ENCODE measurements at regions not wholly inside any gene's neighbourhood (a gene's known extent, or its start where the extent isn't known, plus 50 kb on each side); places are given as distances from the start of the nearest gene placed in this dataset.
"Not testable (repeated sequence)": the region's sequence is repeated elsewhere in the genome, so short reads cannot be mapped to it uniquely, and the experiment has no call there.

DNA sequence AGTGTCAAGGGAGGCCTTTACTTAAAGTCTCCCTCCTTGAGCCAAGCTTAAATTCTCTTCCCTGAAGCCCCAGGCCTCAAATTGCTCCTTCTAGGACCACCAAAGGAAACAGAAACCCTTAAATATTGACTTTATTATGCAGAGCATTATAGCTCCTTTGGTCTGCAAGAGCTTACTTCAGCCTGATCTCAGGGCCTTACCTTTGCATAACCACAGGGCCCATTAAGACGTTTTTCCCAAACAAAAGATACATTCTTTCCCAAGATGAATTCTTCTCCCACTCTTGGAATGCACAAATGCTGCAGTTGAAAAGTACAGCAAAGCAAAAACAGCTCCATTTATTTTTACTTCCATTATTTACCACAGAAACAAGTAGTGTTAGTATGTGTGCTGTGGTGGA, 130.8 kb downstream of the B3GNT2 start:
- no peak overlapping the region for H3K4me3 ChIP-seq (ENCODE audit: low read depth, low read length)
- TF ChIP-seq, protein P1, sequence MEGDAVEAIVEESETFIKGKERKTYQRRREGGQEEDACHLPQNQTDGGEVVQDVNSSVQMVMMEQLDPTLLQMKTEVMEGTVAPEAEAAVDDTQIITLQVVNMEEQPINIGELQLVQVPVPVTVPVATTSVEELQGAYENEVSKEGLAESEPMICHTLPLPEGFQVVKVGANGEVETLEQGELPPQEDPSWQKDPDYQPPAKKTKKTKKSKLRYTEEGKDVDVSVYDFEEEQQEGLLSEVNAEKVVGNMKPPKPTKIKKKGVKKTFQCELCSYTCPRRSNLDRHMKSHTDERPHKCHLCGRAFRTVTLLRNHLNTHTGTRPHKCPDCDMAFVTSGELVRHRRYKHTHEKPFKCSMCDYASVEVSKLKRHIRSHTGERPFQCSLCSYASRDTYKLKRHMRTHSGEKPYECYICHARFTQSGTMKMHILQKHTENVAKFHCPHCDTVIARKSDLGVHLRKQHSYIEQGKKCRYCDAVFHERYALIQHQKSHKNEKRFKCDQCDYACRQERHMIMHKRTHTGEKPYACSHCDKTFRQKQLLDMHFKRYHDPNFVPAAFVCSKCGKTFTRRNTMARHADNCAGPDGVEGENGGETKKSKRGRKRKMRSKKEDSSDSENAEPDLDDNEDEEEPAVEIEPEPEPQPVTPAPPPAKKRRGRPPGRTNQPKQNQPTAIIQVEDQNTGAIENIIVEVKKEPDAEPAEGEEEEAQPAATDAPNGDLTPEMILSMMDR (IDR thresholded peaks at IDR 0.05; ENCODE audit: borderline replicate concordance, insufficient read depth, low read depth, low read length) = no peak

DNA sequence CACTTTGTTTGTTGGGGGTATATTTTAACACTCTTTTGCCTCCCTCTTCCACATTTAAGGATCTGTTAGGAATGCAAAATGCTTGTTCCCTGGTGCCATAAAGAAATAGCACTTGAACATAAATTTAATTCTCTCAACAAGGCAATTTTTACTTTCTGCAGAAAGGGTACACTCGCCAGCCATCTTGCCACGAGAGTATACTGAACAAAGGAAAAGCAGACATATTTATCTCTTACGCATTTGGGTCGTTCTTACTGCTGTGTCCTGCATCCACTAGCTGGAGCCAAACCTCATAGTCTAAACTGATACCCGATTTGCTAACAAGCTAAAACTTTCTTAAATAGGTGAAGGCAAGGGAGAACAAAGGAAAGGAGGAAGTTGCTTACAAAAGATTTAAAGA, 129.5 kb downstream of the B3GNT2 start:
- TF ChIP-seq, protein P1 (IDR thresholded peaks at IDR 0.05; ENCODE audit: borderline replicate concordance, insufficient read depth, low read depth, low read length) = no peak
- no peak overlapping the region for H3K4me3 ChIP-seq (ENCODE audit: low read depth, low read length)

DNA sequence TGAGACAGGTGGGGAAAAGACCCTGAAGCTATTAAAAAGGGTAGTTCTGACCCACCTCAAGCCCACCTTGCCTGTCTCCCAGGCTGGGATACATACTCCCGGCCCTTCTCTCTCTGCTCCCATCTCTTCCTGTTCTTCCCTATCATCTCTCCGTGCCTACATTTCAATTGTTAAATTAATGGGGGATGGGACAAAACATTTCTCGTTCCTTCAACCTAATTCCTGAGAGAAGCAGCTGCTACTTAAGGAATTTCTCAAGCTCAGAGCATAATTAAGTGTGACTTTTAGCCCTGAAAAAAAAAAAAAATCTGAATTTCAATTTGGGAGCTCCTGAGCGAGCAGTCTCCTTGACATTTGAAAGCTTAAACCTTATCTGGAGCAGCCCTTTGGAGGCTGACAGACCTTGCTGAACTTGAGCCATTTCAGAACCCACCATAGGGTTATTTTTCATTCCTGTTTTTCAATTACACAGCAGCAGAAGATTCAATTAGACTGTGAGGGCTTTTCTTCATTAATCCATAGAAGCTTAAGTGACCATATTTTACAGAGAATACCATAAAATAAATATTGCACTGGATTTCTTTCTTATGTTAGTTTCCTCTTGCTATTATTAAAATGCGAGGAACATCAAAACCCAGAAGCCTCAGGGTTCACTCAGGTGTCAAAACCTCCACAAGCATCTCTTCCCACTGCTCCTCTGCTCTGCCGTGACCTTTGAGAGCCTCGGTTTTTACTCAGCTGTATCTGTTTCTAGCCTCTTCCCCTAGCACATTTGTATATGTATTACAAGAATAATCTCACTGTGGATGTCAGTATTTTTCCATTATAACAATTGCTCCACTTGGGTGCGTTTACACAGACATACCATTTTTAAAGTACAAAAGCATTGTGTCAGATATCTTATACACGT, 125.7 kb downstream of the B3GNT2 start:
- H3K4me3 ChIP-seq (ENCODE audit: low read depth, low read length) = no peak overlapping the region
- TF ChIP-seq, protein P1 (IDR thresholded peaks at IDR 0.05; ENCODE audit: borderline replicate concordance, insufficient read depth, low read depth, low read length) = no peak

DNA sequence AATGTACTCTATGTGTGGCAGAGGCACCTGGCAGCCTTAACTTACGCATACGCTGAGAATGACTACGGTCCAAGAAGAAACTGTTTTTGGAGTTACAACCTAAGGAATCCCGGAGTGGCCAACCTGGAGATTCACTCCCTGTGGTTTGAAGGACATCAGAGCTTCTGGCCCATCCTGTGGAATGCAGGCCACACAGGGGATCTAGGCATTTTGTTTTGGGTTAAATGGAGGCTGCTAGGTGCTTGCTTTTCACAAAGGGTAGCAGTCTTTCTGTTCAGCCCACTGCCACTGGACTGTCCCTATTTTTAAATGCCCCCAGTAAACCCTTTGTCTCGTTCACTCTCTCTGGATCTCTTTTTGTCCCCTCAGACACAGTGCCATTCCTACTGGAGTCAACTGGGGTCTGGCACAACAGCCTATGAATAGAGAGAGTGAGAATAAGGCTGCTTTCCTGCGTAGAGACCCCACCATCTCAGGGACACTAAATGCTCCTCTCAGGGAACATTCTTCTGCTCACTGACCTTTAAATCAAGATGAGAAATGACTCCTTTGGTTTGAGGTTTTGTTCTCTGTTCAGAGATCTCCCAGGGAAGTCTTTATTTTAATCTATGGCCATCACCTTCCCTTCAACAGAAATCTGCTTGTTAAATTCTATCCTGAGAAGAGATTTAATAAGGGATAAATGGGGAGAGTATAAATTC, 124.9 kb downstream of the B3GNT2 start:
- TF ChIP-seq, protein P1 (IDR thresholded peaks at IDR 0.05; ENCODE audit: borderline replicate concordance, insufficient read depth, low read depth, low read length) = no peak
- no peak overlapping the region for H3K4me3 ChIP-seq (ENCODE audit: low read depth, low read length)

DNA sequence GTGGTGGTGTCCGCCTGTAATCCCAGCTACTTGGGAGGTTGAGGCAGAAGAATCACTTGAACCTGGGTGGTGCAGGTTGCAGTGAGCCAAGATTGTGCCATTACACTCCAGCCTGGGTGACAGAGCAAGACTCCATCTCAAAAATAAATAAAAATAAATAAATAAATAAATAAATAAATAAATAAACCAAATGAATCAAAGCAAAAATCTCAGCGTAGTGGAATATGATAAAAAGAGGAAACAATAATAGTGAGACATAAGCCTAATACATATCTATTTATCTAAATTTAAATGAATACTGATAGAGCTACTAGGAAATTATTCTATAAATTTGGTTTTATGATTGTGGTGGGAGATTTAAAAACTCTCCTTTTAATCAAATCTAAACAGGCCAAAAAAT, 124.2 kb downstream of the B3GNT2 start:
- H3K4me3 ChIP-seq (ENCODE audit: low read depth, low read length) = not testable (repeated sequence)

- TF ChIP-seq, protein P1 (IDR thresholded peaks at IDR 0.05; ENCODE audit: borderline replicate concordance, insufficient read depth, low read depth, low read length) = no peak
- H3K4me3 ChIP-seq (ENCODE audit: low read depth, low read length) = no peak overlapping the region
Measured at GRCh38 chr2:62319070-62319469, 123.2 kb downstream of the B3GNT2 start.

DNA sequence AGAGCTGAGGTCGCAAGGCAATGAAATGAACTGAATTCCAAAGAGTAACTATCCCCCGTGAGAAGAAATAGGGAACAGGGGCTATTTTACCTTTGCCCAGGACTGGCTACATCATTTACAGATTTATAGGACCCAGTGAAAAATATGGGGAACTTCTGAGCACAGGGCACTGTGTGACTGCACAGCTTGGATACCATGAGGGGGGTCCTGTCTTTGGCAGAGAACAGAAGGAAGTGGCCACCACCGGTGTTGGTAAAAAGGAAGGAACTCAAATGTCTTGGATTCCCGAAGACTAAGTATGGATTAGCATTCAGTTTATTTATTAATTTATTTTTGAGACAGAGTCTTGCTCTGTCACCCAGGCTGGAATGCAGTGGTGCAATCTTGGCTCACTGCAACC, 119.6 kb downstream of the B3GNT2 start:
- TF ChIP-seq, protein P1 (IDR thresholded peaks at IDR 0.05; ENCODE audit: borderline replicate concordance, insufficient read depth, low read depth, low read length) = no peak

More for the DNA sequence above, 119.6 kb downstream of the B3GNT2 start:
- no peak overlapping the region for H3K4me3 ChIP-seq (ENCODE audit: low read depth, low read length)
